GM18517 (cell line): ENCODE measurements at regions not wholly inside any gene's neighbourhood (a gene's known extent, or its start where the extent isn't known, plus 50 kb on each side); places are given as distances from the start of the nearest gene placed in this dataset.
"Not testable (repeated sequence)": the region's sequence is repeated elsewhere in the genome, so short reads cannot be mapped to it uniquely, and the experiment has no call there.

Experiments used
- ATAC-seq: cut with Tn5 transposase; IDR thresholded peaks from one replicate; pipeline ENCODE4 v1.9.1; 2021; ENCODE audit warnings: mild to moderate bottlenecking, moderate library complexity; ENCODE audit not compliant: unreplicated experiment

GRCh38 chr2:89831641-89832498, 1140.4 kb downstream of the RPIA start:
- ATAC-seq: no peak

GRCh38 chr2:89833116-89833779, 1141.8 kb downstream of the RPIA start:
- ATAC-seq: peak; percentile 52

DNA sequence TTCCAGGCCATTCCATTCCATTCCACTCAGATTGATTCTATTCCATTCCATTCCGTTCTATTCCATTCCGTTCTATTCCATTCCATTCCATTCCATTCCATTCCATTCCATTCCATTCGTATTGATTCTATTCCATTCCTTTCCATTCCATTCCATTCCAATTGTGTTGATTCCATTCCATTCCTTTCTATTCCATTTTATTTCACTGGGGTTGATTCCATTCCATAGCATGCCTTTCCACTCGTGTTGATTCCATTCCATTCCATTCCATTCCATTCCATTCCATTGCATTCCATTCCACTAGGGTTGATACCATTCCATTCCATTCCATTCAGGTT, 1142.3 kb downstream of the RPIA start:
- ATAC-seq: no peak

DNA sequence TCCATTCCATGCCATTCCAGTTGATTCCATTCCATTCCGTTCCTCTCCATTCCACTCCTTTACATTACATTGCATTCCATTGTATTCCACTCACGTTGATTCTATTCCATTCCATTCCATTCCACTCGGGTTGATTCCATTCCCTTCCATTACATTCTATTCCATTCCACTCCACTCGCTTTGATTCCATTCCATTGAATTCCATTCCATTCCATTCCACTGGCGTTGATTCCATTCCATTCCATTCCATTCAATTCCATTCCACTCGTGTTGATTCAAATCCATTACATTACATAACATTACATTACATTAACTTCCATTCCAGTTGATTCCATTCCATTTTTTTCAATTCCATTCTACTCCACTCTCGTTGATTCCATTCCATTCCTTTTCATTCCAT, 1142.8 kb downstream of the RPIA start:
- ATAC-seq: no peak

- peak; percentile 50 for ATAC-seq
These were observed 1144.9 kb downstream of the RPIA start for GRCh38 chr2:89836326-89836725.

- no peak for ATAC-seq
These were observed 1146.6 kb downstream of the RPIA start for GRCh38 chr2:89837962-89838625.

- peak; percentile 39 for ATAC-seq
These were observed 1148.7 kb downstream of the RPIA start for GRCh38 chr2:89840175-89840574.

DNA sequence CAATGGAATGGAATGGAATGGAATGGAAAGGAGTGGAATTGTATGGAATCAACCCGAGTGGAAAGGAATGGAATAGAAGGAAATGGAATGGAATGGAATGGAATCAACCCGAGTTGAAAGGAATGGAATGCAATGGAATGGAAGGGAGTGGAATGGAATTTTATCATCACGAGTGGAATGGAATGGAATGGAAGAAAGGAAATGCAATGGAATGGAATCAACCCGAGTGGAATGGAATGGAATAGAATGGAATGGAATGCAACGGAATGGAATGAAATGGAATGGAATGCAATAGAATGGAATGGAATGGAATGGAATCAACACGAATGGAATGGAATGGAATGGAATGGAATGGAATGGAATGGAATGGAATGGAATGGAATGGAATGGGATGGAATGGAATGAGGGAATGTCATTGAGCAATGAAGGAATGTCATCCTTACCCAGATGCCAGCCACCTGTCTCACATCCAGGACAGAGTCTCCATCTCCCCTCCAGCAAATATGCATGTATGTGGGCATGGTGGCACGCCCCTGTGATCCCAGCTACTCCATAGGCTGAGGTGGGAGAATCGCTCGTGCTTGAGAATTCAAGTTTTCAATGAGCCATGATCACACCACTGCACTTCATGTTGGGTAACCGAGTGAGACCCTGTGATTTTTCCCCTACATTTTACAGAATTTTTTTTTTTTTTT, 1149.5 kb downstream of the RPIA start:
- peak; percentile 46 for ATAC-seq

DNA sequence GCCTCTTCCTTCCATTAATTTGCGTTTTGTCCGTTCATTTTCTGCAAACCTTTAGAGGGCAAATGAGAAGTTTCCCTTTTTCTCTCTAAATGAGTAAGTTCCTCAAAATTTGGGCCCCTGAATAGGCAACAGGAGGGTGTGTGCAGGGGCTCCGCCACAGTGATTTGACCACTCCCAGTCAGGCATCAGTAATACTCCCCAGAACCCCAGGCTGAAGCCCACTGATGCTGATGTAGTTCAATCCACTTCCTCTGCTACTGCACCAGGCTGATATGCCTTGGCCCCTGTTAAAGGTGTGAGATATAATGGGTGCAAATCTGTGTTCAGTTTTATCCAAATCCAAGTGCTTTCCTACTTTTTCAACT, 1150.0 kb downstream of the RPIA start:
- ATAC-seq: no peak

DNA sequence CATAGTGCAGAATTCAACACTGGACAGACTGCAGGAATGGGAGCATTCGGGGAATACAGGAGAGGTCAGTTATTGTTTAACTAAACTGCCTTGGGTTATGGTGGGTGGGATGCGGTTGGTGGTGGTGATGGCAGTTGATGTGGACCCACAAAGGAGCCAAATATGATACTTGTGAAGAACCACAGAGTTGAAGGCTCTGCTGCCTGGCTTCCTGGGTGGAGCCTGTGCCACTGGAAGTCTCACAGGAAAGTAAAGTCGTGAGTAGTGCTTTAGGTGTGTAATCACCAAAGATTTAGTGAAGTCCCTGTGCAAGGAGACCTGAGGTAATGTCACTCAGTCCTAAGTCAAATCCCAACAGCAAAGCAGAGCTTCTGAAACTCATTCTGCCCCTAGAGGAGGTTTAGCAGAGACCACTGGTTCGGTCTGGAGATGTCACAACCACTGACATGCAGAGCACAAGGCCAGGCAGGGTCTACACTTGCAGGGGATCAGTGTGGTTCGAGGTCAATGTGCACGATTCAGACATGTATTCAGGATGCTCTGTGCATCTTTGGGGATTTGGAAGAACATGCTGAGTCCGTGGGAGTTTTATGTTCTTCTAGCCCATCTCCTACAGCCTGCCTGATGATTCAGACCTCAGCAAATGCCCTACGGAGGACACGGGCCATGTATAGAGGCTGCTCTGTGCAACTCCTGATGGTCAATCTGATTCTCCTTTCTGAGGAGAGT, 1150.9 kb downstream of the RPIA start:
- ATAC-seq: no peak

DNA sequence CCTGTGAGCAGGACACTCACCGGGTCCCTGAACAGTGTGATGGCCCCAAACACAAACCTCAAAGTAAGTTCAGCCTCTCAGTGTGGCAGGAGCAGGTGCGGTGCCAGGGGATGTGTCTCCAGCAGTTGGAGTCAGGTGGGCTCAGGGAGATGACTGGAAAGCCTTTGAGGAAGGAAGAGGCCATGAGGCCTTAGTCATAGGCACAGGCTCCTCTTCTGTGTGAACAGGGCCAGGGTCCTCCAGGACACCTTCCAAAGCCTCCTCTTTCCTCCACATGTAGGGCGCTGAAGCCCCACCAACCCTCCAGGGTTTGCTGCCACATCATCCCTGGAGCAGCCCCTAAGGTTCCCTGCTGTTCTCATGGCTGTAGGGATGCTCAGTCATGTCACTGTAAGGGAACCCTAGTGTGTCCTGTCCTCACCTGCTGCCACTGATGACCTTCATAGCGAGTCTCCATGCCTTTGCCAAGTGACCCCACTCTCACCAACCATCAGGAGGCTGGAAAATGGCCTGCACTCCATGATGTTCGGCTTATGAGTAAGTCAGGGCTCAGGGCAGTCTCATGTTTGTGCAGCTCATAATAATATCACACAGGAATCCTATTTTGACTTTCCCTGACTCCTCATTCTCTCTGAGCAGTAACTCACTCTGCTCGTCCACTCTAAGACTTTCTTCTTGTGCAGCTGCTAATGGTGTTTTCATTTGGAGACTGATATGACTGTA, 1152.9 kb downstream of the RPIA start:
- no peak for ATAC-seq

- ATAC-seq: no peak
These were observed 1154.1 kb downstream of the RPIA start for GRCh38 chr2:89845532-89845931.

DNA sequence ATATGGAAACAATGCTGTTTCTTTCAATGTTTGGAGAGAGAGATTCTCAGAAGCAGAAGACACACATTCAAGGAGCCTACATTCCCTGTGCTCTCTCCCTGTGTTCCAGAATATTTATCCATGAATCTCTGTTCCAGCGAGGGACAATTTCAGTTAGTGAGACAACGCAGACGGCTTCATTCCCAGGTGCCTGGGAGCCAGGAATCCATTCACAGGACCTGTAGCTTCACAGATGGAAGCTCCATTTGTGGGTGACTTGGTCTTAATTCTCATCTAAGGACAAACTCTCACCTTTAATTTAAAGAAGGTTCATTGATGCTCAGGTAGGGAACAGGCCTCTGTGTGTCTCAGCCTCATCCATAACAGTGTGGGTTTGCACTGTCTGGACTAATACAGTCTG, 1156.6 kb downstream of the RPIA start:
- ATAC-seq: no peak

- ATAC-seq: no peak
These were observed 1157.4 kb downstream of the RPIA start for GRCh38 chr2:89848763-89849368.

- no peak for ATAC-seq
These were observed 1158.3 kb downstream of the RPIA start for GRCh38 chr2:89849731-89850130.

GRCh38 chr2:89850481-89850880, 1159.0 kb downstream of the RPIA start:
- no peak for ATAC-seq

- ATAC-seq: no peak
These were observed 1159.6 kb downstream of the RPIA start for GRCh38 chr2:89850881-89851582.

GRCh38 chr2:89851583-89851905, 1160.1 kb downstream of the RPIA start:
- no peak for ATAC-seq

DNA sequence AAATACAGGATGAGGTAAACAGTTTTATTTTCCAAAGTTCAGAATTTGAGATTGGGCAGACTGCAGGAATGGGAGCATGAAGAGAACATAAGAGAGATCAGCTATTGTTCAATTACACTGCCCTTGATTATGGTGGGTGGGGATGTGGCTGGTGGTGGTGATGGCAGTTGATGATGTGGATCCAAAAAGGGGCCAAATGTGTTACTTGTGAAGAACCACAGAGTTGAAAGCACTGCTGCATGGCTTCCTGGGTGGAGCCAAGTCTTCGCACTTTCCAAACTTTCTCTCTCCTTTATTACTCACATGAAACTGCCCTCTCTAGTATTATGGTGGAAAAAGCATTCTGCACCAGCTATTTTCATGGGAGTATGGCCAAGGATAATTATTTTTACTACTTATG, 1162.0 kb downstream of the RPIA start:
- not testable (repeated sequence) for ATAC-seq
